ENCODE measurements at regions not wholly inside any gene's neighbourhood (a gene's known extent, or its start where the extent isn't known, plus 50 kb on each side); places are given as distances from the start of the nearest gene placed in this dataset.

GRCh38 chr7:109282726-109283125 lies 713.1 kb downstream of the DNAJB9 start:
- H3K27me3 ChIP-seq = no peaks in the 10 kb centered on the region
- H3K36me3 ChIP-seq = no peaks in the 10 kb centered on the region
- TF ChIP-seq POLR2AphosphoS5 (IDR thresholded peaks at IDR 0.05; ENCODE audit: insufficient read depth in 1 of 2, low read depth in 1 of 2) (no peak), CTCF (IDR thresholded peaks at IDR 0.05) (no peak), POLR2A (IDR thresholded peaks at IDR 0.05) (no peak)
- no peak overlapping the region for H3K27ac ChIP-seq
- no peaks in the 10 kb centered on the region for H3K9me3 ChIP-seq
- intact Hi-C loops (cut with DNase I) = no loop called here
- H3K4me3 ChIP-seq = no peak overlapping the region
- DNase-seq (ENCODE audit: extremely low spot score in 2 of 2) = no peak
- H3K4me1 ChIP-seq = no peaks in the 10 kb centered on the region

GRCh38 chr7:109284943-109285342 lies 715.3 kb downstream of the DNAJB9 start:
- Histone ChIP-seq H3K36me3 (no peaks in the 10 kb centered on the region), H3K4me1 (no peaks in the 10 kb centered on the region), H3K4me3 (no peak overlapping the region), H3K9me3 (no peaks in the 10 kb centered on the region), H3K27me3 (no peaks in the 10 kb centered on the region), H3K27ac (no peak overlapping the region)
- DNase-seq (ENCODE audit: extremely low spot score in 2 of 2) = no peak
- no peak for TF ChIP-seq CTCF (IDR thresholded peaks at IDR 0.05)
- TF ChIP-seq POLR2AphosphoS5 (IDR thresholded peaks at IDR 0.05; ENCODE audit: insufficient read depth in 1 of 2, low read depth in 1 of 2) = no peak
- TF ChIP-seq POLR2A (IDR thresholded peaks at IDR 0.05) = no peak
- intact Hi-C loops (cut with DNase I) = no loop called here

- Histone ChIP-seq H3K36me3 (no peaks in the 10 kb centered on the region), H3K4me1 (no peaks in the 10 kb centered on the region), H3K27me3 (no peaks in the 10 kb centered on the region), H3K4me3 (no peak overlapping the region), H3K27ac (no peak overlapping the region), H3K9me3 (no peaks in the 10 kb centered on the region)
- TF ChIP-seq CTCF (IDR thresholded peaks at IDR 0.05) = no peak
- no peak for TF ChIP-seq POLR2A (IDR thresholded peaks at IDR 0.05)
- TF ChIP-seq POLR2AphosphoS5 (IDR thresholded peaks at IDR 0.05; ENCODE audit: insufficient read depth in 1 of 2, low read depth in 1 of 2) = no peak
- intact Hi-C loops (cut with DNase I) = no loop called here
- no peak for DNase-seq (ENCODE audit: extremely low spot score in 2 of 2)
These were observed 725.5 kb downstream of the DNAJB9 start for GRCh38 chr7:109295158-109295557.

- no peak overlapping the region for H3K27ac ChIP-seq
- H3K36me3 ChIP-seq = no peaks in the 10 kb centered on the region
- intact Hi-C loops (cut with DNase I) = no loop called here
- H3K27me3 ChIP-seq = no peaks in the 10 kb centered on the region
- no peak for DNase-seq (ENCODE audit: extremely low spot score in 2 of 2)
- no peak for TF ChIP-seq POLR2A (IDR thresholded peaks at IDR 0.05)
- no peak for TF ChIP-seq POLR2AphosphoS5 (IDR thresholded peaks at IDR 0.05; ENCODE audit: insufficient read depth in 1 of 2, low read depth in 1 of 2)
- TF ChIP-seq CTCF (IDR thresholded peaks at IDR 0.05) = no peak
- H3K4me1 ChIP-seq = no peaks in the 10 kb centered on the region
- H3K9me3 ChIP-seq = no peaks in the 10 kb centered on the region
- no peak overlapping the region for H3K4me3 ChIP-seq
These were observed 739.1 kb downstream of the DNAJB9 start for GRCh38 chr7:109308816-109309215.

- Histone ChIP-seq H3K36me3 (no peaks in the 10 kb centered on the region), H3K27me3 (no peaks in the 10 kb centered on the region), H3K27ac (no peak overlapping the region), H3K4me1 (no peaks in the 10 kb centered on the region), H3K9me3 (no peaks in the 10 kb centered on the region), H3K4me3 (no peak overlapping the region)
- no peak for TF ChIP-seq CTCF (IDR thresholded peaks at IDR 0.05)
- intact Hi-C loops (cut with DNase I) = no loop called here
- no peak for DNase-seq (ENCODE audit: extremely low spot score in 2 of 2)
These were observed 740.1 kb downstream of the DNAJB9 start for GRCh38 chr7:109309790-109310189.
